HepG2 (cell line): ENCODE measurements at regions not wholly inside any gene's neighbourhood (a gene's known extent, or its start where the extent isn't known, plus 50 kb on each side); places are given as distances from the start of the nearest gene placed in this dataset.

Experiments
- ATAC-seq: fragments of 200-7000 bp; cut with Tn5 transposase; 3 replicates; pipeline ENCODE4 v1.9.1; 2020; ENCODE audit warnings: mild to moderate bottlenecking, moderate library complexity
- BruUV-seq: library from RNA; stranded (reverse); fragments of 400-500 nt; replicated peaks from 2 replicates; lab custom pipeline; 2021; lab: Mats Ljungman, UMichigan
- CTCF ChIA-PET: fragments of 300-600 bp; formaldehyde crosslinking; extraction: SDS; loops from one replicate; lab custom pipeline; 2021; ENCODE audit warnings: low total read pairs, inconsistent platforms, low intra/inter-chr PET ratio; lab: Yijun Ruan, JAX
- POLR2A ChIA-PET: fragments of 350-600 bp; sonication (Branson Sonifier 250); formaldehyde crosslinking; loops from one replicate; lab custom pipeline; 2020; ENCODE audit warnings: antibody characterized with exemption, inconsistent platforms; lab: Yijun Ruan, JAX
- DNase-seq: peaks from one replicate; pipeline ENCODE4 v3.0.0-alpha.2; 2015; ENCODE audit warnings: low spot score
- FAIRE-seq: peaks from 3 replicates; lab custom pipeline; 2011; peaks lifted over from hg19 to GRCh38; lab: Jason Lieb, UNC
- H2AFZ ChIP-seq: one replicate; pipeline ENCODE4 v1.6.1; 2011; ENCODE audit warnings: low read length, inconsistent platforms
- H3K27ac ChIP-seq: fragments of 300-600 bp; 3 replicates; pipeline ENCODE4 v1.8.0; 2011; ENCODE audit warnings: mixed run types, mild to moderate bottlenecking, mixed read lengths, low read length, inconsistent platforms; ENCODE audit not compliant: insufficient read depth; ENCODE audit errors: extremely low read length
- H3K27me3 ChIP-seq, 2 experiments: fragments of 200-600 bp in 1 of 2; 2 replicates in 1 of 2; 3 replicates in 1 of 2; pipeline versions ENCODE4 v1.6.0 to v1.8.0; 2011; ENCODE audit warnings: low read length in 2 of 2, mild to moderate bottlenecking in 2 of 2, moderate library complexity in 2 of 2, inconsistent platforms in 1 of 2; ENCODE audit not compliant: insufficient read depth in 2 of 2, control insufficient read depth in 1 of 2
- H3K36me3 ChIP-seq, 2 experiments: fragments of 200-600 bp in 1 of 2; replicated peaks in 1 of 2; 2 replicates in 1 of 2; 3 replicates in 1 of 2; pipeline versions ENCODE4 v1.5.1 to v1.8.0; 2011; ENCODE audit warnings: low read length in 2 of 2, inconsistent platforms in 1 of 2; ENCODE audit not compliant: insufficient read depth in 2 of 2, control insufficient read depth in 1 of 2
- H3K4me1 ChIP-seq: 2 replicates; pipeline ENCODE4 v1.5.1; 2012; ENCODE audit warnings: low read length, inconsistent platforms; ENCODE audit not compliant: insufficient read depth
- H3K4me2 ChIP-seq: 2 replicates; pipeline ENCODE4 v1.6.0; 2011; ENCODE audit warnings: low read depth, low read length, inconsistent platforms
- H3K4me3 ChIP-seq, 3 experiments: fragments of 200-600 bp in 1 of 3; sonication (generic), shearing (Covaris generic) in 1 of 3; replicated peaks in 1 of 3; 2 replicates each; pipeline ENCODE4 v1.5.1; 2011 to 2016; ENCODE audit warnings: low read length in 3 of 3, inconsistent platforms in 2 of 3, low read depth in 2 of 3, mild to moderate bottlenecking in 2 of 3, control low read depth in 1 of 3, mixed read lengths in 1 of 3; ENCODE audit not compliant: insufficient read depth in 1 of 3
- H3K79me2 ChIP-seq: one replicate; pipeline ENCODE4 v1.6.1; 2011; ENCODE audit warnings: low read length, inconsistent platforms; ENCODE audit not compliant: insufficient read depth
- H3K9ac ChIP-seq: 2 replicates; pipeline ENCODE4 v1.6.0; 2011; ENCODE audit warnings: mild to moderate bottlenecking, low read depth, low read length, inconsistent platforms; ENCODE audit not compliant: insufficient read depth
- H3K9me3 ChIP-seq: 2 replicates; pipeline ENCODE4 v1.5.1; 2012; ENCODE audit warnings: mild to moderate bottlenecking, low read length
- H4K20me1 ChIP-seq: 2 replicates; pipeline ENCODE4 v1.6.0; 2011; ENCODE audit warnings: inconsistent platforms, mild to moderate bottlenecking, low read length, moderate library complexity; ENCODE audit not compliant: insufficient read depth
- ARNT ChIP-seq: fragments of 450-650 bp; IDR thresholded peaks from 2 replicates; pipeline ENCODE4 v1.6.1; 2017
- CEBPB ChIP-seq: IDR thresholded peaks from 2 replicates; pipeline ENCODE4 v1.6.1; 2011; ENCODE audit warnings: low read depth, low read length, improper control_type of control experiment, borderline replicate concordance
- FOXA1 ChIP-seq, 2 experiments: fragments of 450-650 bp in 1 of 2; sonication (generic) in 1 of 2; formaldehyde crosslinking in 1 of 2; IDR thresholded peaks; 2 replicates each; pipeline versions ENCODE4 v1.4.0 to v1.6.1; 2016 to 2020; ENCODE audit warnings: missing genetic modification reagents in 1 of 2
- KDM1A ChIP-seq: IDR thresholded peaks from 2 replicates; pipeline ENCODE4 v1.6.1; 2016; ENCODE audit warnings: missing compliant biosample characterization
- MEIS1 ChIP-seq: sonication (generic); formaldehyde crosslinking; IDR thresholded peaks from 2 replicates; pipeline ENCODE4 v1.9.0; 2021; ENCODE audit warnings: mild to moderate bottlenecking, missing genetic modification reagents, moderate library complexity, borderline replicate concordance
- MXD4 ChIP-seq: IDR thresholded peaks from 2 replicates; pipeline ENCODE4 v1.6.1; 2016; ENCODE audit warnings: mild to moderate bottlenecking, missing biosample characterization, missing genetic modification reagents
- SAFB2 ChIP-seq: sonication (generic); formaldehyde crosslinking; IDR thresholded peaks from 2 replicates; pipeline ENCODE4 v1.5.1; 2020; ENCODE audit warnings: missing genetic modification reagents, low read depth, mild to moderate bottlenecking, borderline replicate concordance
- ZNF234 ChIP-seq: sonication (generic); formaldehyde crosslinking; conservative IDR thresholded peaks from 2 replicates; pipeline ENCODE4 v1.5.1; 2020; ENCODE audit warnings: mild to moderate bottlenecking, missing genetic modification reagents
- ZNF317 ChIP-seq: sonication (generic); formaldehyde crosslinking; IDR thresholded peaks from 2 replicates; pipeline ENCODE4 v1.5.0; 2020; ENCODE audit warnings: mild to moderate bottlenecking, missing genetic modification reagents
- ZNF800 ChIP-seq: sonication (generic); formaldehyde crosslinking; IDR thresholded peaks from 2 replicates; pipeline ENCODE4 v1.4.0; 2020; ENCODE audit warnings: missing genetic modification reagents
- ZSCAN25 ChIP-seq: sonication (generic); formaldehyde crosslinking; IDR thresholded peaks from 2 replicates; pipeline ENCODE4 v1.8.0; 2022; ENCODE audit warnings: mild to moderate bottlenecking, missing genetic modification reagents
- WGBS: methylation state at CpG from one replicate; pipeline ENCODE4 v1.1.6; 2017; ENCODE audit warnings: low lambda C conversion rate; 5-methylcytosine and 5-hydroxymethylcytosine counted together
- in situ Hi-C: cut with HindIII; loops from 2 replicates; pipeline ENCODE4 v1.10.0; 2017; ENCODE audit warnings: low pct_unique_long_range_greater_than_20kb; ENCODE audit not compliant: extremely low pct_ligation_motif_present
- intact Hi-C: fragments of 100-400 bp; cut with micrococcal nuclease; formaldehyde crosslinking; loops from one replicate; pipeline ENCODE4 v1.10.0; 2022; ENCODE audit not compliant: unreplicated experiment
- TF ChIP-seq, protein P1 (sequence below): IDR thresholded peaks from 2 replicates; pipeline ENCODE4 v1.6.1; 2012; ENCODE audit warnings: low read length, improper control_type of control experiment
- TF ChIP-seq, protein P2 (sequence below): IDR thresholded peaks from 2 replicates; pipeline ENCODE4 v1.6.1; 2016

GRCh38 chr13:80011448-80012212 lies 329.3 kb downstream of the SPRY2 start (continued):
- TF ChIP-seq, protein P1, sequence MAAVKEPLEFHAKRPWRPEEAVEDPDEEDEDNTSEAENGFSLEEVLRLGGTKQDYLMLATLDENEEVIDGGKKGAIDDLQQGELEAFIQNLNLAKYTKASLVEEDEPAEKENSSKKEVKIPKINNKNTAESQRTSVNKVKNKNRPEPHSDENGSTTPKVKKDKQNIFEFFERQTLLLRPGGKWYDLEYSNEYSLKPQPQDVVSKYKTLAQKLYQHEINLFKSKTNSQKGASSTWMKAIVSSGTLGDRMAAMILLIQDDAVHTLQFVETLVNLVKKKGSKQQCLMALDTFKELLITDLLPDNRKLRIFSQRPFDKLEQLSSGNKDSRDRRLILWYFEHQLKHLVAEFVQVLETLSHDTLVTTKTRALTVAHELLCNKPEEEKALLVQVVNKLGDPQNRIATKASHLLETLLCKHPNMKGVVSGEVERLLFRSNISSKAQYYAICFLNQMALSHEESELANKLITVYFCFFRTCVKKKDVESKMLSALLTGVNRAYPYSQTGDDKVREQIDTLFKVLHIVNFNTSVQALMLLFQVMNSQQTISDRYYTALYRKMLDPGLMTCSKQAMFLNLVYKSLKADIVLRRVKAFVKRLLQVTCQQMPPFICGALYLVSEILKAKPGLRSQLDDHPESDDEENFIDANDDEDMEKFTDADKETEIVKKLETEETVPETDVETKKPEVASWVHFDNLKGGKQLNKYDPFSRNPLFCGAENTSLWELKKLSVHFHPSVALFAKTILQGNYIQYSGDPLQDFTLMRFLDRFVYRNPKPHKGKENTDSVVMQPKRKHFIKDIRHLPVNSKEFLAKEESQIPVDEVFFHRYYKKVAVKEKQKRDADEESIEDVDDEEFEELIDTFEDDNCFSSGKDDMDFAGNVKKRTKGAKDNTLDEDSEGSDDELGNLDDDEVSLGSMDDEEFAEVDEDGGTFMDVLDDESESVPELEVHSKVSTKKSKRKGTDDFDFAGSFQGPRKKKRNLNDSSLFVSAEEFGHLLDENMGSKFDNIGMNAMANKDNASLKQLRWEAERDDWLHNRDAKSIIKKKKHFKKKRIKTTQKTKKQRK = no peak
- TF ChIP-seq ZNF317 (CRISPR knock-in tag) = no peak
- TF ChIP-seq SAFB2 (CRISPR knock-in tag) = no peak
- TF ChIP-seq ZNF800 (CRISPR knock-in tag) = no peak
- TF ChIP-seq CEBPB = no peak
- no peak for TF ChIP-seq ZSCAN25 (CRISPR knock-in tag)

- POLR2A ChIA-PET = no interaction called here
- no peaks in the 10 kb centered on the region for H3K36me3 ChIP-seq
- H3K9me3 ChIP-seq = no peaks in the 10 kb centered on the region; the same call in 1 of the 2 replicates
- no peak overlapping the region for H2AFZ ChIP-seq
- FAIRE-seq (no peak), DNase-seq (no peak), ATAC-seq (no peak)
- CTCF ChIA-PET = no interaction called here
- H4K20me1 ChIP-seq = no peaks in the 10 kb centered on the region
- no TSS peak for BruUV-seq
- no peak overlapping the region for H3K4me2 ChIP-seq
- WGBS = 51% methylated on average over 4 of the region's 4 CpGs
- H3K79me2 ChIP-seq = no peaks in the 10 kb centered on the region
- H3K9ac ChIP-seq = no peak overlapping the region
- H3K4me1 ChIP-seq = no peaks in the 10 kb centered on the region
- no peak overlapping the region for H3K4me3 ChIP-seq
- in situ Hi-C loops = no loop called here
- no peaks in the 10 kb centered on the region for H3K27me3 ChIP-seq
- intact Hi-C loops = no loop called here
- H3K27ac ChIP-seq = no peak overlapping the region
- TF ChIP-seq MXD4 (no peak), ZNF234 (no peak), FOXA1 (IDR thresholded peaks at IDR 0.05) (no peak), FOXA1 (CRISPR knock-in tag; IDR thresholded peaks at IDR 0.05) (no peak), ARNT (no peak), MEIS1 (CRISPR knock-in tag) (no peak), KDM1A (CRISPR knock-in tag) (no peak)
- TF ChIP-seq, protein P2, sequence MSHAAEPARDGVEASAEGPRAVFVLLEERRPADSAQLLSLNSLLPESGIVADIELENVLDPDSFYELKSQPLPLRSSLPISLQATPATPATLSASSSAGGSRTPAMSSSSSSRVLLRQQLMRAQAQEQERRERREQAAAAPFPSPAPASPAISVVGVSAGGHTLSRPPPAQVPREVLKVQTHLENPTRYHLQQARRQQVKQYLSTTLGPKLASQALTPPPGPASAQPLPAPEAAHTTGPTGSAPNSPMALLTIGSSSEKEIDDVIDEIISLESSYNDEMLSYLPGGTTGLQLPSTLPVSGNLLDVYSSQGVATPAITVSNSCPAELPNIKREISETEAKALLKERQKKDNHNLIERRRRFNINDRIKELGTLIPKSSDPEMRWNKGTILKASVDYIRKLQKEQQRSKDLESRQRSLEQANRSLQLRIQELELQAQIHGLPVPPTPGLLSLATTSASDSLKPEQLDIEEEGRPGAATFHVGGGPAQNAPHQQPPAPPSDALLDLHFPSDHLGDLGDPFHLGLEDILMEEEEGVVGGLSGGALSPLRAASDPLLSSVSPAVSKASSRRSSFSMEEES (CRISPR knock-in tag) = no peak
Observed at GRCh38 chr13:80010846-80011245, 330.1 kb downstream of the SPRY2 start.
